GM18505 (cell line): ENCODE measurements at regions not wholly inside any gene's neighbourhood (a gene's known extent, or its start where the extent isn't known, plus 50 kb on each side); places are given as distances from the start of the nearest gene placed in this dataset.

Source experiments
- ATAC-seq: cut with Tn5 transposase; IDR thresholded peaks from one replicate; pipeline ENCODE4 v1.9.1; 2021; ENCODE audit not compliant: unreplicated experiment
- POLR2A ChIP-seq: IDR thresholded peaks from 4 replicates; pipeline ENCODE4 v1.6.1; 2011; ENCODE audit warnings: borderline replicate concordance; ENCODE audit not compliant: insufficient read depth, insufficient read length; ENCODE audit errors: extremely low read depth

GRCh38 chr16:61274211-61274610 is 762.0 kb downstream of the CDH8 start:
- ATAC-seq = no peak
- TF ChIP-seq POLR2A = no peak

- TF ChIP-seq POLR2A = no peak
- no peak for ATAC-seq
Measured at GRCh38 chr16:61270726-61271125, 765.5 kb downstream of the CDH8 start.

DNA sequence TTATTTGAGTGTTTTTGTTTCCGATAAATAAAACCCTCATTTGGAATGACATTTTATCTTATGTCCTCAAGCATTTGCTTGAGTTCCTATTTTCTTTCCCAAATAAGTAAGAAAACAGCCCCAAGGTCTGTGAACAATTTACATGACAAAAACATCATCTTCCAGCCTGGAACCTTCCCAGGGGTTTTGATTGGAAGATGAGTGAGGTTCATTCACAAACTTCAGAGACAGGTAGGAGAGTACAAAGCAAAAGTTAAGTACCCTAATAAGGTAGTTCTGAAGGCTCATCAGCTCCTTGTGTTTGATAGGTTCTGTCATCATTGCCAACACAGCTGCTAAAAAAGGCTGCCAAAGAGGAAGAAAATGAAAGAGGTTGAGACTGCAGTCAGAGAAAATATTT is 772.8 kb downstream of the CDH8 start:
- no peak for ATAC-seq
- no peak for TF ChIP-seq POLR2A

DNA sequence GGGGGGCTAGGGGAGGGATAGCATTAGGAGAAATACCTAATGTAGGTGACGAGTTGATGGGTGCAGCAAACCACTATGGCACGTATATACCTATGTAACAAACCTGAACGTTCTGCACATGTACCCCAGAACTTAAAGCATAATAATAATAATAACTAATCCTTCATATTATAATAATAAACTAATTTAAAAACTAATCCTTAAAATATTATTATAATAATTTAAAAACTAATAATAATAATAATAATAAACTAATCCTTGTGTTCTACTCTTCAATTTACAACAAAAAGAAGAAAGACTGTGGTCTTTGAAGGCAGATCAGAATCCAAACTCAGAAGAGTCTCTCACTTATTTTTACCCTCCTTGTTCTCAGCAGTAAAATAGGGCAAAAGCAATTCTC is 774.9 kb downstream of the CDH8 start:
- no peak for TF ChIP-seq POLR2A

DNA sequence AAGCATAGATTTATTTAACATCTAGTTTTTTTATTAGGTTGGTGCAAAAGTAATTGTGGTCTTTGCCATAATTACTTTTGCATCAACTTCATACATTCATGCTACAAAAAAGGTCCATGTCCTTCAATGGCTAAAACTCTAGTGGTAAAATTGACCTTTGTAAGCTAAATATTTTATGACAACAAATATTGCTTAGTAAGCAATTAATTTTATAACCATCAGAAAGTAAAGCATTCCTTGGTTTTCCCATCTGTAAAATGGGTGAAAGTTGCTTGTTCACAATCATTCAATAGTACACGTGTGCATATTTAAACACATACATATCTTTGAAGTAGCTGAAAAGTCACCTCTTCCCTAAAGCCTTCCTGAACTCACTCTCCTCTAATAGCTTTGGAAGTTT is 789.6 kb downstream of the CDH8 start:
- TF ChIP-seq POLR2A = no peak
- ATAC-seq = no peak

More for the DNA sequence above, 774.9 kb downstream of the CDH8 start:
- no peak for ATAC-seq

- TF ChIP-seq POLR2A = no peak
- no peak for ATAC-seq
Measured at GRCh38 chr16:61243954-61244353, 792.3 kb downstream of the CDH8 start.

GRCh38 chr16:61237884-61238485 is 798.3 kb downstream of the CDH8 start:
- no peak for ATAC-seq
- no peak for TF ChIP-seq POLR2A

DNA sequence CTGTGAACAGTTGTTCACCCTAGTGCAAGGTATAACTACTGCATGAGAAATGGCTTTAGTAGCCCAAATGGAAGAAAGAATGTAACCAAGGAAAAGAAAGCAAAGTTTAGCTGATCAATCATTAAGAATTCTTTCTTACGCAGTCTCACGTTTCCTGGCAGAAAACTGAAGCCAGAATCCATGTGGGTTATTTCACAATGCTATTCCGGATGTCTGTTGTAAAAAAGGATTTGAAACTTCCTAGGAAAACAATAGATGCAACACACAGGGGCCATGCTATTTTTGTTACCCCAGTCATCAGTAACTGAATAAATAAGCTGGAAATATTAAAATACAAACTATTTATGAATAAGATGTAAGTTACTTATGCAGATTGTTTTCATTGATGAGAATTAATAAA is 802.5 kb downstream of the CDH8 start:
- no peak for ATAC-seq

GRCh38 chr16:61228371-61228770 is 807.9 kb downstream of the CDH8 start:
- TF ChIP-seq POLR2A = no peak
- no peak for ATAC-seq

More for the DNA sequence above, 802.5 kb downstream of the CDH8 start:
- TF ChIP-seq POLR2A = no peak

GRCh38 chr16:61215605-61216004 is 820.6 kb downstream of the CDH8 start:
- TF ChIP-seq POLR2A = no peak
- ATAC-seq = no peak

- no peak for ATAC-seq
- TF ChIP-seq POLR2A = no peak
Measured at GRCh38 chr16:61214780-61215179, 821.5 kb downstream of the CDH8 start.

- TF ChIP-seq POLR2A = no peak
- no peak for ATAC-seq
Measured at GRCh38 chr16:61210076-61210475, 826.2 kb downstream of the CDH8 start.

DNA sequence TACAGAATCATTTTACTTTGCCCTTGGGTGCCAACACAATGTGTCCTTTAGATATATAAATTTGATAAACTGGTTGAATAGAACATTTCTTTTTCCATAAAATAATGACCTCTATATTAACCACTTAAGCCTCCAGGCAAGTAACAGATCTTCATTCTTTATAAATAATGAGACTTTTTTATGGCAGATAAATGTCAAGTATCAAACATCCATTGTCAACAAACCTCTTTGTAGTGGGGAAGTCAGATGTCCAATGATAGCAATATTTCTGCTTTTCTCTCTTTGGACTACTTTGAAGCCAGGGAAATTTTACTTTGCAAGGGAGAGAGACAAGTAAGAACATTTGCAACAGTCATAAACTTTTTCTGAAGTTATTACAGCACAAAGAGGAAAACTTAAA is 841.2 kb downstream of the CDH8 start:
- TF ChIP-seq POLR2A = no peak
- ATAC-seq = no peak

DNA sequence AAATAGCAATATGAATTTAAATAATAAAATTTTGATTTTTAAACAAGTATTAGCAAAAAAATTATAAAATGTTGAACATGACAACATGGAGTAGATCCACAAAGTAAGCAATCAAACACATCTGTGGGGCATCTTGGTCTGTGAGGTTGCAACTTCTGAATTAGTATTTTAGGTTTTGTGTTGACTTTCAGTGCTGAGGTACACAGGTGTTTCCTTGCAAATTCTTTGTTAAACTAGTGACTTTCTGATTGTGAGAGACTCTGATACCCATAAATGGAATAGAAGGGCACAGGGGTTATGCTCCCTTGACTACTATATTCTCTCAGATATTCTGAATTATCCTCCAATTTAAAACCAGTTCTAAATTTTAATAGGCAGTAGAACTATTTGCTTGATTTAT is 841.7 kb downstream of the CDH8 start:
- no peak for ATAC-seq
- no peak for TF ChIP-seq POLR2A

GRCh38 chr16:61182391-61182790 is 853.8 kb downstream of the CDH8 start:
- ATAC-seq = no peak
- no peak for TF ChIP-seq POLR2A
